MM.1S (cell line): ENCODE measurements at regions not wholly inside any gene's neighbourhood (a gene's known extent, or its start where the extent isn't known, plus 50 kb on each side); places are given as distances from the start of the nearest gene placed in this dataset.

Source experiments
- DNase-seq: peaks from one replicate; pipeline ENCODE4 v3.0.0-alpha.2; 2015
- H2AFZ ChIP-seq: fragments of 300-600 bp; sonication (generic); 2 replicates; pipeline ENCODE4 v1.6.0; 2016; ENCODE audit warnings: antibody characterized with exemption, low read length
- H3F3A ChIP-seq: fragments of 300-600 bp; sonication (generic); 2 replicates; pipeline ENCODE4 v1.6.1; 2016; ENCODE audit warnings: mild to moderate bottlenecking, antibody characterized with exemption, low read length, moderate library complexity, mixed read lengths; ENCODE audit not compliant: insufficient read depth
- H3K27ac ChIP-seq: fragments of 300-600 bp; sonication (generic); 2 replicates; pipeline ENCODE4 v1.5.1; 2016; ENCODE audit warnings: mild to moderate bottlenecking, low read length
- H3K27me3 ChIP-seq: fragments of 300-600 bp; sonication (generic); replicated peaks from 2 replicates; pipeline ENCODE4 v1.6.0; 2016; ENCODE audit warnings: low read length; ENCODE audit not compliant: insufficient read depth
- H3K36me3 ChIP-seq: fragments of 300-600 bp; sonication (generic); replicated peaks from 2 replicates; pipeline ENCODE4 v1.6.1; 2016; ENCODE audit warnings: mild to moderate bottlenecking, low read length, mixed read lengths; ENCODE audit not compliant: insufficient read depth
- H3K4me1 ChIP-seq: fragments of 300-600 bp; sonication (generic); 2 replicates; pipeline ENCODE4 v1.6.1; 2016; ENCODE audit warnings: low read length, mixed read lengths
- H3K4me2 ChIP-seq: fragments of 300-600 bp; sonication (generic); 2 replicates; pipeline ENCODE4 v1.6.0; 2016; ENCODE audit warnings: low read depth, low read length
- H3K4me3 ChIP-seq: fragments of 300-600 bp; sonication (generic); 2 replicates; pipeline ENCODE4 v1.5.1; 2016; ENCODE audit warnings: low read length, mixed read lengths
- H3K79me2 ChIP-seq: fragments of 300-600 bp; sonication (generic); 2 replicates; pipeline ENCODE4 v1.6.1; 2016; ENCODE audit warnings: mixed run types, low read length, mixed read lengths
- H3K9ac ChIP-seq: fragments of 300-600 bp; sonication (generic); 2 replicates; pipeline ENCODE4 v1.6.1; 2016; ENCODE audit warnings: low read length, mixed read lengths
- H3K9me2 ChIP-seq: fragments of 300-600 bp; sonication (generic); replicated peaks from 2 replicates; pipeline ENCODE4 v1.6.1; 2016; ENCODE audit warnings: mild to moderate bottlenecking, low read length, mixed read lengths; ENCODE audit not compliant: insufficient read depth
- H3K9me3 ChIP-seq: fragments of 300-600 bp; sonication (generic); replicated peaks from 2 replicates; pipeline ENCODE4 v1.6.1; 2016; ENCODE audit warnings: mild to moderate bottlenecking, low read length, mixed read lengths; ENCODE audit not compliant: insufficient read depth
- H4K20me1 ChIP-seq: fragments of 300-600 bp; sonication (generic); 2 replicates; pipeline ENCODE4 v1.6.1; 2016; ENCODE audit warnings: mild to moderate bottlenecking, low read length, moderate library complexity, mixed read lengths; ENCODE audit not compliant: insufficient read depth
- CTCF ChIP-seq: fragments of 300-600 bp; sonication (generic); IDR thresholded peaks from 2 replicates; pipeline ENCODE4 v1.5.1; 2016; ENCODE audit warnings: antibody characterized with exemption, low read length, mixed read lengths
- EZH2 ChIP-seq: fragments of 300-600 bp; sonication (generic); optimal IDR thresholded peaks from 2 replicates; pipeline ENCODE3; 2017; ENCODE audit warnings: low read depth, mild to moderate bottlenecking, antibody characterized with exemption, low read length, mixed read lengths
- EZH2phosphoT487 ChIP-seq: fragments of 300-600 bp; sonication (generic); IDR thresholded peaks from 2 replicates; pipeline ENCODE4 v1.6.1; 2018; ENCODE audit warnings: antibody characterized with exemption, low read length

GRCh38 chr21:16537501-16537900 is 807.7 kb downstream of the USP25 start:
- H3K4me2 ChIP-seq, result no peak overlapping the region
- no peaks in the 10 kb centered on the region for H3K9me3 ChIP-seq
- no peak overlapping the region for H3K4me3 ChIP-seq
- no peaks in the 10 kb centered on the region for H3K79me2 ChIP-seq
- no peak overlapping the region for H3K9ac ChIP-seq
- no peak overlapping the region for H2AFZ ChIP-seq
- H4K20me1 ChIP-seq, result no peaks in the 10 kb centered on the region
- H3K36me3 ChIP-seq, result no peaks in the 10 kb centered on the region
- DNase-seq, result no peak
- H3K27ac ChIP-seq, result no peak overlapping the region
- H3K27me3 ChIP-seq, result no peaks in the 10 kb centered on the region
- no peaks in the 10 kb centered on the region for H3K9me2 ChIP-seq
- H3F3A ChIP-seq, result no peaks in the 10 kb centered on the region
- H3K4me1 ChIP-seq, result no peaks in the 10 kb centered on the region
- TF ChIP-seq CTCF, result no peak
- TF ChIP-seq EZH2phosphoT487, result no peak
- TF ChIP-seq EZH2, result no peak

GRCh38 chr21:16538405-16538804 is 808.6 kb downstream of the USP25 start:
- DNase-seq, result no peak
- TF ChIP-seq EZH2 (no peak), CTCF (no peak), EZH2phosphoT487 (no peak)
- Histone ChIP-seq H3K4me2 (no peak overlapping the region), H3K9me2 (no peaks in the 10 kb centered on the region), H4K20me1 (no peaks in the 10 kb centered on the region), H3K9ac (no peak overlapping the region), H3F3A (no peaks in the 10 kb centered on the region), H2AFZ (no peak overlapping the region), H3K4me1 (no peaks in the 10 kb centered on the region), H3K27me3 (no peaks in the 10 kb centered on the region), H3K9me3 (no peaks in the 10 kb centered on the region), H3K79me2 (no peaks in the 10 kb centered on the region), H3K27ac (no peak overlapping the region), H3K4me3 (no peak overlapping the region), H3K36me3 (no peaks in the 10 kb centered on the region)

GRCh38 chr21:16538936-16539440 is 809.2 kb downstream of the USP25 start:
- no peaks in the 10 kb centered on the region for H3F3A ChIP-seq
- no peak overlapping the region for H3K4me2 ChIP-seq
- no peaks in the 10 kb centered on the region for H3K4me1 ChIP-seq
- no peaks in the 10 kb centered on the region for H3K36me3 ChIP-seq
- H3K9me2 ChIP-seq, result no peaks in the 10 kb centered on the region
- TF ChIP-seq CTCF (no peak), EZH2phosphoT487 (no peak), EZH2 (no peak)
- no peaks in the 10 kb centered on the region for H3K27me3 ChIP-seq
- no peak overlapping the region for H3K9ac ChIP-seq
- H3K27ac ChIP-seq, result no peak overlapping the region
- H3K9me3 ChIP-seq, result no peaks in the 10 kb centered on the region
- no peaks in the 10 kb centered on the region for H4K20me1 ChIP-seq
- no peak for DNase-seq
- H3K79me2 ChIP-seq, result no peaks in the 10 kb centered on the region
- no peak overlapping the region for H3K4me3 ChIP-seq
- H2AFZ ChIP-seq, result no peak overlapping the region
